HEK293T (cell line): ENCODE measurements at regions not wholly inside any gene's neighbourhood (a gene's known extent, or its start where the extent isn't known, plus 50 kb on each side); places are given as distances from the start of the nearest gene placed in this dataset.

Source experiments
- BHLHE40 ChIP-seq: fragments of 450-650 bp; IDR thresholded peaks from 2 replicates; pipeline ENCODE4 v1.6.1; 2016; ENCODE audit warnings: mild to moderate bottlenecking, moderate library complexity, borderline replicate concordance
- CTBP1 ChIP-seq: fragments of 450-650 bp; IDR thresholded peaks from 2 replicates; pipeline ENCODE4 v1.6.1; 2016; ENCODE audit warnings: borderline replicate concordance
- ELF4 ChIP-seq: fragments of 450-650 bp; IDR thresholded peaks from 2 replicates; pipeline ENCODE4 v1.6.1; 2017; ENCODE audit warnings: antibody characterized with exemption
- FOXA1 ChIP-seq: fragments of 450-650 bp; IDR thresholded peaks from 2 replicates; pipeline ENCODE4 v1.6.1; 2016; ENCODE audit warnings: mild to moderate bottlenecking
- FOXM1 ChIP-seq: fragments of 450-650 bp; IDR thresholded peaks from 2 replicates; pipeline ENCODE4 v1.6.1; 2017; ENCODE audit warnings: mild to moderate bottlenecking, borderline replicate concordance
- HDGF ChIP-seq: fragments of 450-650 bp; IDR thresholded peaks from 2 replicates; pipeline ENCODE4 v1.6.1; 2017; ENCODE audit warnings: antibody characterized with exemption, borderline replicate concordance
- LEF1 ChIP-seq: fragments of 450-650 bp; IDR thresholded peaks from 2 replicates; pipeline ENCODE4 v1.6.1; 2017; ENCODE audit warnings: mild to moderate bottlenecking, borderline replicate concordance
- SP1 ChIP-seq: fragments of 450-650 bp; IDR thresholded peaks from 2 replicates; pipeline ENCODE4 v1.6.1; 2017
- SUZ12 ChIP-seq: fragments of 450-650 bp; IDR thresholded peaks from 2 replicates; pipeline ENCODE4 v1.6.1; 2016; ENCODE audit warnings: mild to moderate bottlenecking
- ZNF384 ChIP-seq: fragments of 450-650 bp; IDR thresholded peaks from 2 replicates; pipeline ENCODE4 v1.6.1; 2016

GRCh38 chr11:115993590-115993989 is 489.4 kb upstream of the CADM1 start:
- no peak for TF ChIP-seq BHLHE40
- no peak for TF ChIP-seq FOXA1
- TF ChIP-seq ELF4, result no peak
- TF ChIP-seq SUZ12, result no peak
- TF ChIP-seq LEF1, result no peak
- TF ChIP-seq FOXM1, result no peak
- no peak for TF ChIP-seq ZNF384
- TF ChIP-seq SP1, result no peak
- TF ChIP-seq CTBP1, result no peak
- TF ChIP-seq HDGF, result no peak
